K562 (cell line): ENCODE measurements at regions not wholly inside any gene's neighbourhood (a gene's known extent, or its start where the extent isn't known, plus 50 kb on each side); places are given as distances from the start of the nearest gene placed in this dataset.

Experiments
- CHD2 ChIP-seq: IDR thresholded peaks from 2 replicates; pipeline ENCODE4 v1.6.1; 2011; ENCODE audit warnings: low read depth, low read length
- ESRRB ChIP-seq: fragments of 250-450 bp; sonication (Bioruptor Pico); IDR thresholded peaks from 2 replicates; pipeline ENCODE4 v1.5.0; 2020; ENCODE audit warnings: mild to moderate bottlenecking, moderate library complexity, borderline replicate concordance
- FOXK2 ChIP-seq, 2 experiments: fragments of 450-650 bp; IDR thresholded peaks in 1 of 2; conservative IDR thresholded peaks in 1 of 2; 2 replicates each; pipeline ENCODE4 v1.6.1; 2016; ENCODE audit warnings: low read depth in 2 of 2, mild to moderate bottlenecking in 1 of 2
- GABPB1 ChIP-seq: sonication (generic); formaldehyde crosslinking; IDR thresholded peaks from 2 replicates; pipeline ENCODE4 v1.8.0; 2022; ENCODE audit warnings: mild to moderate bottlenecking, missing genetic modification reagents
- HDAC3 ChIP-seq: fragments of 450-650 bp; IDR thresholded peaks from 2 replicates; pipeline ENCODE4 v1.6.1; 2018; ENCODE audit warnings: borderline replicate concordance, mild to moderate bottlenecking, moderate library complexity; ENCODE audit not compliant: partially characterized antibody
- MXD1 ChIP-seq: fragments of 250-450 bp; sonication (Bioruptor Pico); IDR thresholded peaks from 2 replicates; pipeline ENCODE4 v1.8.0; 2021; ENCODE audit warnings: borderline replicate concordance, mild to moderate bottlenecking, moderate library complexity; ENCODE audit not compliant: poor library complexity, severe bottlenecking
- NR2C2 ChIP-seq, 2 experiments: fragments of 200-800 bp in 1 of 2; sonication (Bioruptor generic) in 1 of 2; sonication (generic) in 1 of 2; formaldehyde crosslinking in 1 of 2; IDR thresholded peaks; 2 replicates each; pipeline versions ENCODE4 v1.6.1 to v1.8.0; 2016 to 2022; ENCODE audit warnings: mild to moderate bottlenecking in 1 of 2, missing compliant biosample characterization in 1 of 2, missing genetic modification characterization in 1 of 2, missing genetic modification reagents in 1 of 2
- PBX2 ChIP-seq, 2 experiments: IDR thresholded peaks in 1 of 2; conservative IDR thresholded peaks in 1 of 2; 2 replicates each; pipeline ENCODE4 v1.6.1; 2016; ENCODE audit warnings: low read depth in 2 of 2, mild to moderate bottlenecking in 1 of 2, missing compliant biosample characterization in 1 of 2, missing genetic modification characterization in 1 of 2, moderate library complexity in 1 of 2
- RBM22 ChIP-seq: fragments of 200-400 bp; formaldehyde crosslinking; IDR thresholded peaks from 2 replicates; pipeline ENCODE4 v1.6.1; 2018; ENCODE audit warnings: low read length, low read depth; ENCODE audit not compliant: poor library complexity, severe bottlenecking
- TCF7 ChIP-seq: sonication (generic); IDR thresholded peaks from 2 replicates; pipeline ENCODE4 v1.6.1; 2016; ENCODE audit warnings: antibody characterized with exemption, borderline replicate concordance
- TRIM24 ChIP-seq, 2 experiments: fragments of 450-650 bp; IDR thresholded peaks; 2 replicates each; pipeline ENCODE4 v1.6.1; 2016
- ZBTB1 ChIP-seq: sonication (generic); formaldehyde crosslinking; IDR thresholded peaks from 2 replicates; pipeline ENCODE4 v1.8.1; 2023; ENCODE audit warnings: missing genetic modification reagents, low read depth, mild to moderate bottlenecking, borderline replicate concordance
- ZNF146 ChIP-seq: IDR thresholded peaks from one replicate; pipeline ENCODE4 v1.6.1; 2018; ENCODE audit warnings: missing compliant biosample characterization; ENCODE audit not compliant: unreplicated experiment
- ZNF263 ChIP-seq: sonication (generic); formaldehyde crosslinking; IDR thresholded peaks from 2 replicates; pipeline ENCODE4 v1.8.0; 2022; ENCODE audit warnings: mild to moderate bottlenecking, missing genetic modification reagents, borderline replicate concordance
- ZNF407 ChIP-seq: fragments of 450-650 bp; IDR thresholded peaks from 2 replicates; pipeline ENCODE4 v1.6.1; 2016; ENCODE audit warnings: low read depth

GRCh38 chr6:26158581-26159356 is 71.5 kb downstream of the HFE start (continued):
- TF ChIP-seq ESRRB (CRISPR knock-in tag) (0 out of 2 replicates have a peak, but pooled peaks have one; percentile 71), RBM22 (peak; percentile 94), HDAC3 (peak; percentile 38), ZBTB1 (CRISPR knock-in tag) (no peak), ZNF263 (CRISPR knock-in tag) (no peak), PBX2 (CRISPR knock-in tag; IDR thresholded peaks at IDR 0.05; ENCODE audit: low read depth) (no peak), PBX2 (tag; conservative IDR thresholded peaks at IDR 0.05; ENCODE audit: low read depth) (no peak), MXD1 (no peak), CHD2 (no peak), NR2C2 (CRISPR knock-in tag; IDR thresholded peaks at IDR 0.05) (no peak), NR2C2 (tag; IDR thresholded peaks at IDR 0.05) (peak; percentile 40; the same call in 1 of the 2 replicates), FOXK2 (conservative IDR thresholded peaks at IDR 0.05 in 1 of 2, IDR thresholded peaks at IDR 0.05 in 1 of 2; ENCODE audit: low read depth in 2 of 2) (0 out of 4 replicates have a peak, but pooled peaks of 1 of the 2 experiments have one; percentile 11), ZNF146 (CRISPR knock-in tag) (no peak), TRIM24 (IDR thresholded peaks at IDR 0.05) (no peak), ZNF407 (no peak), GABPB1 (no peak; the same call in 1 of the 2 replicates), TCF7 (no peak)
